CD14-positive monocyte (primary cell): ENCODE measurements at regions not wholly inside any gene's neighbourhood (a gene's known extent, or its start where the extent isn't known, plus 50 kb on each side); places are given as distances from the start of the nearest gene placed in this dataset.

ENCODE experiments used
- DNase-seq, 3 donors: peaks; one replicate each; pipeline ENCODE4 v3.0.0-alpha.2; 2011 to 2022
- H2AFZ ChIP-seq: 2 replicates; pipeline ENCODE4 v1.6.0; 2012; ENCODE audit warnings: mild to moderate bottlenecking, low read depth, low read length, inconsistent platforms; ENCODE audit not compliant: insufficient read depth, poor library complexity, severe bottlenecking
- H3K27ac ChIP-seq, 2 donors: 1 replicate in 1 of 2; 2 replicates in 1 of 2; pipeline ENCODE4 v1.5.1; 2012 to 2013; ENCODE audit warnings: low read length in 2 of 2, control low read depth in 1 of 2, inconsistent platforms in 1 of 2, low read depth in 1 of 2, mild to moderate bottlenecking in 1 of 2
- H3K27me3 ChIP-seq, 2 donors: one replicate each; pipeline versions ENCODE4 v1.6.0 to v1.6.1; 2011 to 2013; ENCODE audit warnings: low read length in 2 of 2; ENCODE audit not compliant: control insufficient read depth in 2 of 2, insufficient read depth in 2 of 2
- H3K36me3 ChIP-seq, 2 donors: replicated peaks in 1 of 2; 1 replicate in 1 of 2; 2 replicates in 1 of 2; pipeline versions ENCODE4 v1.5.1 to v1.6.1; 2012 to 2013; ENCODE audit warnings: low read length in 2 of 2, control low read depth in 1 of 2, inconsistent platforms in 1 of 2, mild to moderate bottlenecking in 1 of 2; ENCODE audit not compliant: insufficient read depth in 2 of 2, control insufficient read depth in 1 of 2
- H3K4me1 ChIP-seq, 2 donors: 1 replicate in 1 of 2; 2 replicates in 1 of 2; pipeline versions ENCODE4 v1.5.1 to v1.6.1; 2012 to 2013; ENCODE audit warnings: low read length in 2 of 2, control low read depth in 1 of 2, inconsistent platforms in 1 of 2, mild to moderate bottlenecking in 1 of 2, moderate library complexity in 1 of 2; ENCODE audit not compliant: insufficient read depth in 2 of 2, control insufficient read depth in 1 of 2
- H3K4me2 ChIP-seq: replicated peaks from 2 replicates; pipeline ENCODE3; 2012; ENCODE audit warnings: low read length, moderate library complexity, mild to moderate bottlenecking; ENCODE audit not compliant: poor library complexity, severe bottlenecking; ENCODE audit errors: extremely low read depth
- H3K4me3 ChIP-seq, 3 experiments: fragments of 200-600 bp in 1 of 3; sonication (generic) in 1 of 3; replicated peaks in 1 of 3; 1 replicate in 2 of 3; 2 replicates in 1 of 3; pipeline ENCODE4 v1.5.1; 2011 to 2013; ENCODE audit warnings: low read length in 3 of 3, mild to moderate bottlenecking in 3 of 3, control low read depth in 2 of 3, low read depth in 2 of 3, inconsistent platforms in 1 of 3, moderate library complexity in 1 of 3
- H3K79me2 ChIP-seq: 2 replicates; pipeline ENCODE4 v1.6.0; 2012; ENCODE audit warnings: mild to moderate bottlenecking, control low read depth, inconsistent platforms, low read length, moderate library complexity; ENCODE audit not compliant: insufficient read depth
- H3K9ac ChIP-seq: 2 replicates; pipeline ENCODE4 v1.6.0; 2017; ENCODE audit warnings: low read length, mild to moderate bottlenecking; ENCODE audit not compliant: insufficient read depth, poor library complexity, severe bottlenecking
- H3K9me3 ChIP-seq, 2 donors: replicated peaks in 1 of 2; 1 replicate in 1 of 2; 2 replicates in 1 of 2; pipeline versions ENCODE4 v1.5.1 to v1.6.1; 2012 to 2013; ENCODE audit warnings: low read length in 2 of 2, control low read depth in 1 of 2; ENCODE audit not compliant: control insufficient read depth in 1 of 2, insufficient read depth in 1 of 2
- H4K20me1 ChIP-seq: 2 replicates; pipeline ENCODE4 v1.6.0; 2012; ENCODE audit warnings: mild to moderate bottlenecking, low read length, control low read depth, moderate library complexity; ENCODE audit not compliant: insufficient read depth
- H3K27ac Mint-ChIP-seq, 7 donors: one replicate each; pipeline ENCODE4 v1.8.0; 2020; ENCODE audit warnings: mild to moderate bottlenecking in 7 of 7, mixed read lengths in 7 of 7, moderate library complexity in 6 of 7, inconsistent platforms in 2 of 7
- H3K27me3 Mint-ChIP-seq, 3 donors: one replicate each; pipeline ENCODE4 v1.8.0; 2021 to 2022; ENCODE audit warnings: low read depth in 3 of 3, mild to moderate bottlenecking in 3 of 3, mixed read lengths in 3 of 3, moderate library complexity in 3 of 3, inconsistent platforms in 1 of 3
- H3K36me3 Mint-ChIP-seq, 2 donors: one replicate each; pipeline ENCODE4 v1.8.0; 2020; ENCODE audit warnings: mixed read lengths in 2 of 2, inconsistent platforms in 1 of 2, mild to moderate bottlenecking in 1 of 2
- H3K4me1 Mint-ChIP-seq: one replicate; pipeline ENCODE4 v1.8.0; 2020; ENCODE audit warnings: mild to moderate bottlenecking, mixed read lengths
- H3K4me3 Mint-ChIP-seq, 2 donors: one replicate each; pipeline ENCODE4 v1.8.0; 2020; ENCODE audit warnings: mild to moderate bottlenecking in 2 of 2, mixed read lengths in 2 of 2, moderate library complexity in 1 of 2
- H3K9me3 Mint-ChIP-seq, 7 donors: one replicate each; pipeline ENCODE4 v1.8.0; 2020 to 2022; ENCODE audit warnings: mixed read lengths in 7 of 7, mild to moderate bottlenecking in 6 of 7, moderate library complexity in 6 of 7, inconsistent platforms in 2 of 7
- WGBS: methylation state at CpG from one replicate; pipeline ENCODE4 v1.1.5; 2013; ENCODE audit warnings: missing lambda C conversion rate; ENCODE audit not compliant: insufficient coverage; 5-methylcytosine and 5-hydroxymethylcytosine counted together
- intact Hi-C, 2 donors: fragments of 100-400 bp; cut with micrococcal nuclease; formaldehyde crosslinking; loops; one replicate each; pipeline versions ENCODE4 v1.15.0 to v1.15.1; 2023
- TF ChIP-seq, protein P1 (sequence below): fragments of 200-600 bp; IDR thresholded peaks from one replicate; pipeline ENCODE4 v1.8.0; 2022; ENCODE audit warnings: antibody characterized with exemption, mild to moderate bottlenecking

DNA sequence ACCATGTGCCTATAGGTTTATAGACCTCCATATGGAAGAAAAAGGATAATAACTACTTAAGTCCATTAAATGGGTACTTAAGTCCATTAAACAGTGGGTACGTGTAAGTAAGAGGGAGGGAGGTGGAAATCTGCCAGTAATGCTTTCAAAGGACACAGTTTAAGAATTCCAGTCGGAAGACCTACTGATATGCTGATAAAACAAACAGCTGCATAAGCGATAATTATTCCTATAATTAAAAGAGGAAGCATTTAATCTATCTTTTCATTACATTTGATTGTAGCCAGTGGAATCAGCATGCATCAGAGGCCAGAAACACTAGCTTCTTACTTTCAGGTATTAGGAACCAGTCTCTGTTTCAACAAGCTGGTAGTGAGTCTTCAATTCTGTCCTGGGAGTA, 96.4 kb upstream of the DDX18 start:
- intact Hi-C loops, result no loop called here
- no CpG with 5 or more reads among the region's 3 CpGs for WGBS
- Mint-ChIP-seq H3K9me3 (peaks cover 0 to 4% (median 0%) of the 10 kb centered on the region in 7 donors), H3K36me3 (no peaks in the 10 kb centered on the region), H3K4me3 (no peak overlapping the region), H3K27ac (no peak overlapping the region), H3K27me3 (peaks cover 0 to 2% (median 1%) of the 10 kb centered on the region in 3 donors), H3K4me1 (no peaks in the 10 kb centered on the region)
- Histone ChIP-seq H4K20me1 (no peaks in the 10 kb centered on the region), H2AFZ (no peak overlapping the region), H3K9ac (no peak overlapping the region), H3K4me1 (no peaks in the 10 kb centered on the region), H3K27me3 (no peaks in the 10 kb centered on the region), H3K36me3 (no peaks in the 10 kb centered on the region), H3K79me2 (no peaks in the 10 kb centered on the region), H3K4me2 (no peak overlapping the region), H3K9me3 (no peaks in the 10 kb centered on the region), H3K4me3 (no peak overlapping the region), H3K27ac (no peak overlapping the region)
- no peak for DNase-seq
- TF ChIP-seq, protein P1, sequence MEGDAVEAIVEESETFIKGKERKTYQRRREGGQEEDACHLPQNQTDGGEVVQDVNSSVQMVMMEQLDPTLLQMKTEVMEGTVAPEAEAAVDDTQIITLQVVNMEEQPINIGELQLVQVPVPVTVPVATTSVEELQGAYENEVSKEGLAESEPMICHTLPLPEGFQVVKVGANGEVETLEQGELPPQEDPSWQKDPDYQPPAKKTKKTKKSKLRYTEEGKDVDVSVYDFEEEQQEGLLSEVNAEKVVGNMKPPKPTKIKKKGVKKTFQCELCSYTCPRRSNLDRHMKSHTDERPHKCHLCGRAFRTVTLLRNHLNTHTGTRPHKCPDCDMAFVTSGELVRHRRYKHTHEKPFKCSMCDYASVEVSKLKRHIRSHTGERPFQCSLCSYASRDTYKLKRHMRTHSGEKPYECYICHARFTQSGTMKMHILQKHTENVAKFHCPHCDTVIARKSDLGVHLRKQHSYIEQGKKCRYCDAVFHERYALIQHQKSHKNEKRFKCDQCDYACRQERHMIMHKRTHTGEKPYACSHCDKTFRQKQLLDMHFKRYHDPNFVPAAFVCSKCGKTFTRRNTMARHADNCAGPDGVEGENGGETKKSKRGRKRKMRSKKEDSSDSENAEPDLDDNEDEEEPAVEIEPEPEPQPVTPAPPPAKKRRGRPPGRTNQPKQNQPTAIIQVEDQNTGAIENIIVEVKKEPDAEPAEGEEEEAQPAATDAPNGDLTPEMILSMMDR, result no peak

DNA sequence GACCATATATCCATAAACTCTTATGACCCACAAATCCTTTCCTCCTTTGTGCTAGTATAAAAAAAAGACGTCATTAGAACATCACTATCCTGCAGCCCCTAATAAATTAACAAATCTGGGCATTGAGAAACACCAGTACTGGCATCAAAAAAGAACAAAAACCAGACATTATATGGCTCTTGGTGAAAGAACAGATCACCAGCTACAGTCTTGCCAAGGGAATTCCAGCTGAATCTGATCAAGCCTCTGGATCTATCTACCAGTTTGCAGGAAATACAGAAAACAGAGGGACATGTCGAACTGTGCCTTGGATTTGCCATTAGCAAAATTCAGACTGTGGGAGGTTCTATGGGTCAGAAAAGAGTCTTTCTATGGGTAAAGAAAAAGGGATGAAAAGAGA, 93.7 kb upstream of the DDX18 start:
- no peak overlapping the region for H3K4me3 ChIP-seq
- H3K36me3 ChIP-seq, result no peaks in the 10 kb centered on the region
- no peaks in the 10 kb centered on the region for H3K4me1 ChIP-seq
- DNase-seq, result no peak
- no peak overlapping the region for H3K27ac ChIP-seq
- H3K27me3 ChIP-seq, result no peaks in the 10 kb centered on the region
- H3K27ac Mint-ChIP-seq, result no peak overlapping the region
- no peak overlapping the region for H3K4me2 ChIP-seq
- no peak overlapping the region for H3K4me3 Mint-ChIP-seq
- no peaks in the 10 kb centered on the region for H4K20me1 ChIP-seq
- no peaks in the 10 kb centered on the region for H3K4me1 Mint-ChIP-seq
- H3K9ac ChIP-seq, result no peak overlapping the region
- no peaks in the 10 kb centered on the region for H3K79me2 ChIP-seq
- peaks cover 0 to 8% (median 0%) of the 10 kb centered on the region in 7 donors for H3K9me3 Mint-ChIP-seq
- WGBS, result 70% methylated on average over 2 of the region's 2 CpGs
- TF ChIP-seq, protein P1, result no peak
- H2AFZ ChIP-seq, result no peak overlapping the region
- intact Hi-C loops, result no loop called here
- H3K36me3 Mint-ChIP-seq, result no peaks in the 10 kb centered on the region
- peaks cover 0 to 2% (median 1%) of the 10 kb centered on the region in 3 donors for H3K27me3 Mint-ChIP-seq
- no peaks in the 10 kb centered on the region for H3K9me3 ChIP-seq
